Gastroesophageal sphincter (tissue), 3 donors: ENCODE measurements at regions not wholly inside any gene's neighbourhood (a gene's known extent, or its start where the extent isn't known, plus 50 kb on each side); places are given as distances from the start of the nearest gene placed in this dataset.

ENCODE experiments used
- CTCF ChIP-seq, 4 experiments: fragments of 200-600 bp in 2 of 4; fragments of 450-650 bp in 2 of 4; sonication (generic) in 1 of 4; IDR thresholded peaks; one replicate each; pipeline ENCODE4 v1.5.1; 2017 to 2019; ENCODE audit warnings: antibody characterized with exemption in 4 of 4, mild to moderate bottlenecking in 2 of 4, moderate library complexity in 2 of 4
- EP300 ChIP-seq: sonication (generic); formaldehyde crosslinking; IDR thresholded peaks from one replicate; pipeline ENCODE4 v1.6.1; 2017; ENCODE audit warnings: antibody characterized with exemption, mild to moderate bottlenecking
- POLR2A ChIP-seq, 2 donors: fragments of 450-650 bp; IDR thresholded peaks; one replicate each; pipeline ENCODE4 v1.6.1; 2017; ENCODE audit warnings: antibody characterized with exemption in 2 of 2, mild to moderate bottlenecking in 2 of 2, moderate library complexity in 1 of 2
- POLR2AphosphoS5 ChIP-seq: sonication (generic); formaldehyde crosslinking; IDR thresholded peaks from one replicate; pipeline ENCODE4 v1.6.1; 2017; ENCODE audit warnings: antibody characterized with exemption

GRCh38 chr4:116688536-116688935 is 396.8 kb downstream of the TRAM1L1 start:
- TF ChIP-seq CTCF (IDR thresholded peaks at IDR 0.05) (no peak), EP300 (no peak), POLR2A (IDR thresholded peaks at IDR 0.05) (no peak), POLR2AphosphoS5 (no peak)
